Testis (tissue), 2 donors: ENCODE measurements at regions not wholly inside any gene's neighbourhood (a gene's known extent, or its start where the extent isn't known, plus 50 kb on each side); places are given as distances from the start of the nearest gene placed in this dataset.

Experiments used
- CTCF ChIP-seq, 3 experiments: fragments of 450-650 bp in 2 of 3; fragments of 200-600 bp in 1 of 3; sonication (generic) in 1 of 3; IDR thresholded peaks; one replicate each; pipeline ENCODE4 v1.5.1; 2016 to 2019; ENCODE audit warnings: antibody characterized with exemption in 3 of 3, mild to moderate bottlenecking in 2 of 3, moderate library complexity in 1 of 3
- POLR2A ChIP-seq: fragments of 450-650 bp; IDR thresholded peaks from one replicate; pipeline ENCODE4 v1.6.1; 2017; ENCODE audit warnings: antibody characterized with exemption, mild to moderate bottlenecking, moderate library complexity

DNA sequence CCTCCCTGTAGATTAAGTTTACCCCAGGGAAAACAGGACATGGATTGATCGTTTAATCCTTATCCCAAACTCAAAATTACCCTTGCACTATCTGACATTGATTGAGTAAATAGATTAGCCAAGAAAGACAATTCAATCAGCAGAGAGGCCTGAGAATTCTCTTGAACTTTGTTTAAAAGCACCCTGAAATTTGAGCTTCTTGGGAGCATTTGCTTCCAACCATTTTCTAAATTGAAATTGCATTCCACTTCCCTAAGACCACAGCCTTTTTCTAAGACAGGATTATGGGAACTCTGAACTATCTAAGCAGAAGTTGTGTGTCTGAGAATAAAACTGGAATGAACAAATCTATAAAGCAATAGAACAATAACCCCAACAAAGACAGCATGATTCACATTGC lies 76.6 kb upstream of the TNRC6A start:
- TF ChIP-seq CTCF (IDR thresholded peaks at IDR 0.05) (no peak), POLR2A (no peak)
